Bronchial epithelial cell (primary cell): ENCODE measurements at regions not wholly inside any gene's neighbourhood (a gene's known extent, or its start where the extent isn't known, plus 50 kb on each side); places are given as distances from the start of the nearest gene placed in this dataset.

ENCODE experiments used
- DNase-seq: peaks from one replicate; pipeline ENCODE4 v3.0.0-alpha.2; 2010; ENCODE audit warnings: low read depth
- FAIRE-seq: peaks from 2 replicates; lab custom pipeline; 2011; peaks lifted over from hg19 to GRCh38; lab: Jason Lieb, UNC
- H3K27me3 ChIP-seq: 2 replicates; pipeline ENCODE4 v1.5.1; 2011; ENCODE audit warnings: low read length; ENCODE audit not compliant: control insufficient read depth, insufficient read depth
- H3K36me3 ChIP-seq: 2 replicates; pipeline ENCODE4 v1.5.1; 2011; ENCODE audit warnings: low read length; ENCODE audit not compliant: control insufficient read depth, insufficient read depth
- H3K4me3 ChIP-seq: 2 replicates; pipeline ENCODE4 v1.5.1; 2011; ENCODE audit warnings: mild to moderate bottlenecking, low read depth, low read length, control low read depth
- TF ChIP-seq, protein P1 (sequence below): IDR thresholded peaks from 2 replicates; pipeline ENCODE4 v1.5.1; 2011; ENCODE audit warnings: mild to moderate bottlenecking, moderate library complexity, low read length, control low read depth, inconsistent platforms; ENCODE audit not compliant: insufficient read depth, severe bottlenecking

DNA sequence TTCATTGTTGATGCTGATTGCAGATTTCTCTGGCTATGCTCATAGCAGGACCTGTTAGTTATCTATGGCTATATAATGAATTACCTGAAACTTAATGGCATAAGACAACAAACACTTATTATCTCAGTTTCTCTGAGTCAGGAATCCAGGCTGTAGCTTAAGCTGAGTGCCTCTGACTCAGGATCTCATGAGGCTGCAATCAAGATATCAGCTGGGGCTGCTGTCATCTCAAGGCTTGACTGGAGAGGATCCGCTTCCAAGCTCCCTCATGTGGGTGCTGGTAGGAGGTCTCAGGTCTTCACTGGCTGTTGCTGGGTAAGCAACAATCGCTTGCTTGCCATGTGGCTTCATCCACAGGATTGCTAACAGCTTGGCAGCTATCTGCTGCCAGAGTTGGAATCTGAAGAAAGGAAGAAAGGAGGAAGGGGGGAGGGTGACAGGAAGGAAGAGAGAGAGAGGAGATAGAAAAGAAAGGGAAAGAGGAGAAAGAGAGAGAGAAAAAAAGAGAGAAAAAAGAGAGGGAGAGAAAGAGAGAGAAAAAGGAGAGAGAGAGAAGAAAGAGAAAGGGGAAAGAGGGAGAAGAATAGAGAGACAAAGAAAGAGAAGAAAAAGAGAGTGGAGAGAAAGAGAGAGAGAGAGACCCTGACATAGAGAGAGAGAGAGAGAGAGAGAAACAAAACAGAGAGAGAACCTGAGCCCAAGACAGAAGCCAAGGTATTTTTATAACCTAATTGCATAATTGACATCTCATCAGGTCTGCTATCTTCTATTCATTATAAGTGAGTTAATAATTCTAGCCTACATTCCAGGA is 579.0 kb upstream of the BTBD3 start:
- Histone ChIP-seq H3K27me3 (no peaks in the 10 kb centered on the region), H3K4me3 (no peak overlapping the region), H3K36me3 (no peaks in the 10 kb centered on the region)
- FAIRE-seq (no peak), DNase-seq (peak; percentile 70)
- TF ChIP-seq, protein P1, sequence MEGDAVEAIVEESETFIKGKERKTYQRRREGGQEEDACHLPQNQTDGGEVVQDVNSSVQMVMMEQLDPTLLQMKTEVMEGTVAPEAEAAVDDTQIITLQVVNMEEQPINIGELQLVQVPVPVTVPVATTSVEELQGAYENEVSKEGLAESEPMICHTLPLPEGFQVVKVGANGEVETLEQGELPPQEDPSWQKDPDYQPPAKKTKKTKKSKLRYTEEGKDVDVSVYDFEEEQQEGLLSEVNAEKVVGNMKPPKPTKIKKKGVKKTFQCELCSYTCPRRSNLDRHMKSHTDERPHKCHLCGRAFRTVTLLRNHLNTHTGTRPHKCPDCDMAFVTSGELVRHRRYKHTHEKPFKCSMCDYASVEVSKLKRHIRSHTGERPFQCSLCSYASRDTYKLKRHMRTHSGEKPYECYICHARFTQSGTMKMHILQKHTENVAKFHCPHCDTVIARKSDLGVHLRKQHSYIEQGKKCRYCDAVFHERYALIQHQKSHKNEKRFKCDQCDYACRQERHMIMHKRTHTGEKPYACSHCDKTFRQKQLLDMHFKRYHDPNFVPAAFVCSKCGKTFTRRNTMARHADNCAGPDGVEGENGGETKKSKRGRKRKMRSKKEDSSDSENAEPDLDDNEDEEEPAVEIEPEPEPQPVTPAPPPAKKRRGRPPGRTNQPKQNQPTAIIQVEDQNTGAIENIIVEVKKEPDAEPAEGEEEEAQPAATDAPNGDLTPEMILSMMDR: no peak

DNA sequence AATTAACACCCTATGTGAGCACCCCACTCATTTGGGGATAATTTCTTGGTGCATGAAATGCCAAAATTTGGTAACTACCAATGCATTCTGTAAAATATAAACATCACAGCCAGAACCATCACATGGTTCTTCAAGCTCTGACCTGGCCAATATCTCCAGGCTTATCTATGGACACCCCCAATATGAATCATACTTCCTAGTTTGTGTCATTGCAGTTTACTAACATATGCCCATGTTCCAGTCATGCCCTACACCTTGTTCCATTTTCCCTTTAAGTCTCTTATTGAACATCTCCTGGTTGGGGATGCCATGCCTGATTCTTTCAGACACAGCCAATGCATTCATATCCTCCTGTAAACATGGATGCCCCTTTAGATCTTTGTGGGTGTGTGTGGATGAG is 572.8 kb upstream of the BTBD3 start:
- no peaks in the 10 kb centered on the region for H3K27me3 ChIP-seq
- TF ChIP-seq, protein P1: no peak
- peak; percentile 71 for DNase-seq
- no peak for FAIRE-seq
- H3K4me3 ChIP-seq: no peak overlapping the region
- H3K36me3 ChIP-seq: no peaks in the 10 kb centered on the region

DNA sequence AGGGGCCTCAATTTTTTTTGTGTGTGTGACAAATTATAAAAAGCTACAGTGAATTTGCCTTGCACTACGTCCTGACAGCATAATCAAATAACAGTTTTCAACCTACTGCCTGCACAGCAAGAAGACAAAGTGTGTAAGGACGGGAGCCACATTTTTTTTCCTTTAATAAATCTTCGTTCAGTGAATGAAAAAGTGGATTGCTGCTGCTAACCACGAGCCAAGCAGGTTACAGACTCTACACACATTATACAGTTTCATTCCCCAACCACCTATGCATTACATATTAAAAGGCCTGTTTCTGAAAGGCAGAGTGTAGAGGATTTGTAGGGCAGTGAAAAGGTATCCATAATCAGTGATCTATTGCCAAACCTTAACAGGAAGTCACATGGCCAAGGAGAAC is 570.0 kb upstream of the BTBD3 start:
- Histone ChIP-seq H3K36me3 (no peaks in the 10 kb centered on the region), H3K4me3 (no peak overlapping the region), H3K27me3 (no peaks in the 10 kb centered on the region)
- DNase-seq (no peak), FAIRE-seq (no peak)
- TF ChIP-seq, protein P1: no peak

DNA sequence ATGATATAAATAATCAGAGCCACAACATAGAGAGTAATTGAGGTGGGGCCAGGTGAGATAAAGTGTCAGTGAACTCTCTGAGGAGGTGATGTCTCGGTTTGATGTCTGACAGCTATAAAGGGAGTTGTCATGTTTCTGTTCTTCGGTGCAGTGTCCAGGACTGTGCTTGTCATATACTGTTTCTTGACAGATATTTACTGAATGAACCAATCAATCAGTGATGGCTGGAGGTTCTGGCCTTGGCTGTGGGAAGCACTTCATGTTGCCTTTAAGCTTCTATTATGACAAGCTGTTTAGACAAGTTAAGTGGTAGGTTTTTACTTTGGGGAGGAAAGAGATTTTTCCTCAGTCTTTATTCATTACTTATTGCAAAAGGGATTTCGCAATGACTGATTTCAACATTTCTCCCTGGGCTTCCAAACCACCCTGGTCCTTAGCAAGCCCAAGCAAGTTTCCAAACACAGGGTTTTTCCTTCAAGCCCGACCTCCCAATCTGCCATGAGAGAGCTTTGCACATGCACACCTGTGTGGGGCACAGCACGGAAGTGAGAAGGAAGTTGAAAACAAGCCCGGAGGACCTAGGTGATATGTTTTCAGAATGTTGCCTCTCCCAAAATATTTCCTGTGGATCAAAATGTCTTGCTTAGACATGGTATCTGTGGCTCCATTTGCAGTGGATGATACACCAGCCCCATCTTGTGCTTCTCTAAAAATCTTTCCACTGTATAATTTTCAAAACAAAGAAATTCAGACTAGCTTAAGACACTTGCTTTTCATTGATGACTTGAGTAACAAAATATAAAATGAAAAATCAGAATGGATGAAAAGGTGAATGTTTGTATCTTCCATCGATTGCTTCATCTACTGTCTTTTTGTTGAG is 567.3 kb upstream of the BTBD3 start:
- H3K27me3 ChIP-seq: no peaks in the 10 kb centered on the region
- FAIRE-seq: no peak
- TF ChIP-seq, protein P1: peak; percentile 40
- peak; percentile 100 for DNase-seq
- H3K36me3 ChIP-seq: no peaks in the 10 kb centered on the region
- no peak overlapping the region for H3K4me3 ChIP-seq

DNA sequence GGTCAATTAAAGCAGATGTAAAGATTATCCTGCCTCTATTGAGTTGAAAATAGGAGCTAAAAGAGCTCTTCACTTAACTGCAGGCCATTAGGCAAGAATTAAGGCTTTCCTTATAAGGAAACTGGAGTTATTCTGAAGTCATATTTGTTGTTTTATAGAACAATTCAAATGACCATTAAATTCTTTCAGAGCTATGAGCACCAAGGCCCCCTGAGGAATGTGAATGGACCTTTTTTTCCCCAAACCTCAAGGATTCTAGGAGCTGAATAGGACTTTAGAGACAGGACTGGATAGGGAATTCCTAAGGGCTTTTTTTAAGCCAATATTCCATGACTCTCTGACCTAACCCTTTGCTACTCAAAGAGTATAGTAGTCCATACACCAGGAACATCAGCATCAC is 565.7 kb upstream of the BTBD3 start:
- Histone ChIP-seq H3K4me3 (no peak overlapping the region), H3K27me3 (no peaks in the 10 kb centered on the region), H3K36me3 (no peaks in the 10 kb centered on the region)
- no peak for FAIRE-seq
- DNase-seq: no peak
- TF ChIP-seq, protein P1: no peak
